GM12878 (cell line): ENCODE measurements at regions not wholly inside any gene's neighbourhood (a gene's known extent, or its start where the extent isn't known, plus 50 kb on each side); places are given as distances from the start of the nearest gene placed in this dataset.
"Not testable (repeated sequence)": the region's sequence is repeated elsewhere in the genome, so short reads cannot be mapped to it uniquely, and the experiment has no call there.

Experiments used
- ATAC-seq: fragments of 200-7000 bp; cut with Tn5 transposase; 3 replicates; pipeline ENCODE4 v1.9.1; 2020; ENCODE audit warnings: mild to moderate bottlenecking, moderate library complexity
- BruUV-seq: library from RNA; stranded (reverse); fragments of 400-500 nt; replicated peaks from 2 replicates; lab custom pipeline; 2021; lab: Mats Ljungman, UMichigan
- CTCF ChIA-PET: fragments of 300-600 bp; sonication (Branson Sonifier 250); formaldehyde crosslinking; extraction: SDS; loops from one replicate; lab custom pipeline; 2021; ENCODE audit warnings: inconsistent platforms; lab: Yijun Ruan, JAX
- POLR2A ChIA-PET: fragments of 350-600 bp; formaldehyde crosslinking; extraction: SDS; loops from one replicate; lab custom pipeline; 2021; ENCODE audit warnings: inconsistent platforms; lab: Charles Lee
- RAD21 ChIA-PET: fragments of 300-600 bp; sonication (Branson Sonifier 250); formaldehyde crosslinking; loops from one replicate; lab custom pipeline; 2023; ENCODE audit warnings: antibody characterized with exemption; ENCODE audit not compliant: unreplicated experiment; lab: Charles Lee
- SMC1A ChIA-PET: fragments of 300-600 bp; sonication (Branson Sonifier 250); formaldehyde crosslinking; loops from one replicate; lab custom pipeline; 2023; ENCODE audit not compliant: unreplicated experiment, uncharacterized antibody; lab: Charles Lee
- DNase-seq: peaks from one replicate; pipeline ENCODE4 v3.0.0-alpha.2; 2011; ENCODE audit warnings: low read depth, low spot score
- FAIRE-seq: peaks from 3 replicates; lab custom pipeline; 2011; peaks lifted over from hg19 to GRCh38; lab: Jason Lieb, UNC
- H2AFZ ChIP-seq: 2 replicates; pipeline ENCODE4 v1.6.0; 2011; ENCODE audit warnings: low read depth, low read length, control low read depth; ENCODE audit not compliant: control insufficient read depth
- H3K27ac ChIP-seq: 2 replicates; pipeline ENCODE4 v1.5.1; 2011; ENCODE audit warnings: control low read depth; ENCODE audit not compliant: control insufficient read depth, insufficient read depth
- H3K27me3 ChIP-seq, 2 experiments: replicated peaks in 1 of 2; 2 replicates each; pipeline versions ENCODE4 v1.6.0 to v1.6.1; 2011; ENCODE audit warnings: low read length in 1 of 2; ENCODE audit not compliant: control insufficient read depth in 2 of 2, insufficient read depth in 2 of 2
- H3K36me3 ChIP-seq, 2 experiments: 2 replicates each; pipeline ENCODE4 v1.5.1; 2011; ENCODE audit warnings: low read length in 1 of 2; ENCODE audit not compliant: control insufficient read depth in 2 of 2, insufficient read depth in 2 of 2
- H3K4me1 ChIP-seq: 2 replicates; pipeline ENCODE4 v1.6.1; 2011; ENCODE audit warnings: mild to moderate bottlenecking, low read length, moderate library complexity, mixed read lengths; ENCODE audit not compliant: control insufficient read depth, insufficient read depth
- H3K4me2 ChIP-seq: 2 replicates; pipeline ENCODE4 v1.6.0; 2011; ENCODE audit warnings: control low read depth; ENCODE audit not compliant: control insufficient read depth, insufficient read depth
- H3K4me3 ChIP-seq: fragments of 200-600 bp; sonication (generic); 2 replicates; pipeline ENCODE4 v1.5.1; 2016
- H3K79me2 ChIP-seq: 2 replicates; pipeline ENCODE4 v1.6.0; 2011; ENCODE audit warnings: low read length; ENCODE audit not compliant: control insufficient read depth, insufficient read depth
- H3K9ac ChIP-seq: 2 replicates; pipeline ENCODE4 v1.8.0; 2011; ENCODE audit warnings: low read length, control low read depth, mixed read lengths; ENCODE audit not compliant: control insufficient read depth, insufficient read depth
- H3K9me3 ChIP-seq: replicated peaks from 3 replicates; pipeline ENCODE4 v1.5.1; 2011; ENCODE audit warnings: mild to moderate bottlenecking, low read length; ENCODE audit not compliant: control insufficient read depth, insufficient read depth
- H4K20me1 ChIP-seq: 2 replicates; pipeline ENCODE4 v1.6.0; 2011; ENCODE audit not compliant: control insufficient read depth, insufficient read depth
- WGBS: methylation state at CpG from one replicate; pipeline ENCODE4 v1.1.6; 2016; ENCODE audit warnings: low lambda C conversion rate; ENCODE audit not compliant: insufficient replicate concordance, insufficient coverage; ENCODE audit errors: missing lambda C conversion rate; 5-methylcytosine and 5-hydroxymethylcytosine counted together
- in situ Hi-C: fragments of 300-500 bp; cut with MboI; formaldehyde crosslinking; loops from 9 replicates; pipeline ENCODE4 v1.14.3; 2018; ENCODE audit warnings: mixed read lengths
- intact Hi-C: fragments of 100-400 bp; cut with micrococcal nuclease; formaldehyde crosslinking; loops from one replicate; pipeline ENCODE4 v1.14.2; 2022; ENCODE audit not compliant: unreplicated experiment

DNA sequence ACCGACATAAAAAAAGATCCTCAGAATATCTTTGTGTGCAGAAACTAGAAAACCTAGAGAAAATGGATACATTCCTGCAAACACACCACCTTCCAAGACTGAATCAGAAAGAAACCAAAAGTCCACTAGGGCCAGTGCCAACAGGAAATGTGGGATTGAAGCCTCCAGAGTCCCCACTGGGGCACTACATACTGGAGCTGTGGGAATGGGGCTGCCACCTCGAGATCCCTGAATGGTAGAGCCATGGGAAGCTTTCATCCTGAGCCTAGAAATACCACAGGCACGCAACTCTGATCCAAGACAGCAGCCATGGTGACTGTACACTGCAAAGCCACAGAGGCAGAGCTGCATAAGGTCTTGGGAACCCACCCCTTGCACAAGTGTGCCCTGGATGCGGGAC, 111.6 kb upstream of the TPTE start:
- RAD21 ChIA-PET = not testable (repeated sequence)

DNA sequence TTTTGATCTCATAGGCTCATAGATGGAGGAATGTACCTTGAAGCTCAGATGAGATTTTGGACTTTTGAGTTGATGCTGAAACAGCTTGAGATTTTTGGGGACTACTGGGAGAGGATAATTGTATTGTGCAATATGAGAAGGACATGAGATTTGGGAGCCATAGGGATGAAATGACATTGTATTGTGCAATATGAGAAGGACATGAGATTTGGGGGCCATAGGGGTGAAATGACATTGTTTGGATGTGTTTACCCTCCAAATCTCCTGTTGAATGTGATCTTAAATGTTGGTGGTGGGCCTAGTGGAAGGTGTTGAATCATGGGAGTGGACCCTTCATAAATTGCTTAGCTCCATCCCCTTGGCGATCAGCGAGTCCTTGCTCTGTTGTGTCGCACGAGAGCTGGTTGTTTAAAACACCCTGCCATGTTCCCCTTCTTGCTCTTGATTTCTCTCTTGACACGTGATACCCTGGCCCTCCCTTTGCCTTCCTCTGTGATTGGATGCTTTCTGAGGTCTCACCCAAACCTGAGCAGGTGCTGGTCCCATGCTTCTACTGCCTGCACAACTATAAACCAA, 110.9 kb upstream of the TPTE start:
- H2AFZ ChIP-seq, H4K20me1 ChIP-seq, FAIRE-seq, ATAC-seq, SMC1A ChIA-PET, H3K27me3 ChIP-seq, H3K4me2 ChIP-seq, H3K4me1 ChIP-seq, H3K79me2 ChIP-seq, CTCF ChIA-PET, H3K9ac ChIP-seq, BruUV-seq, in situ Hi-C loops, H3K36me3 ChIP-seq, H3K9me3 ChIP-seq, RAD21 ChIA-PET, intact Hi-C loops, DNase-seq, POLR2A ChIA-PET, H3K27ac ChIP-seq, H3K4me3 ChIP-seq: not testable (repeated sequence)
- WGBS = 31% methylated on average over 5 of the region's 5 CpGs

More for the DNA sequence above, 111.6 kb upstream of the TPTE start:
- CTCF ChIA-PET, BruUV-seq, H3K36me3 ChIP-seq, POLR2A ChIA-PET, FAIRE-seq, SMC1A ChIA-PET, intact Hi-C loops, H3K4me3 ChIP-seq, H3K27me3 ChIP-seq, H3K4me1 ChIP-seq, H3K9me3 ChIP-seq, H3K9ac ChIP-seq, in situ Hi-C loops, H4K20me1 ChIP-seq, ATAC-seq, H2AFZ ChIP-seq, H3K27ac ChIP-seq, H3K4me2 ChIP-seq, H3K79me2 ChIP-seq, DNase-seq: not testable (repeated sequence)
- 35% methylated on average over 4 of the region's 4 CpGs for WGBS

DNA sequence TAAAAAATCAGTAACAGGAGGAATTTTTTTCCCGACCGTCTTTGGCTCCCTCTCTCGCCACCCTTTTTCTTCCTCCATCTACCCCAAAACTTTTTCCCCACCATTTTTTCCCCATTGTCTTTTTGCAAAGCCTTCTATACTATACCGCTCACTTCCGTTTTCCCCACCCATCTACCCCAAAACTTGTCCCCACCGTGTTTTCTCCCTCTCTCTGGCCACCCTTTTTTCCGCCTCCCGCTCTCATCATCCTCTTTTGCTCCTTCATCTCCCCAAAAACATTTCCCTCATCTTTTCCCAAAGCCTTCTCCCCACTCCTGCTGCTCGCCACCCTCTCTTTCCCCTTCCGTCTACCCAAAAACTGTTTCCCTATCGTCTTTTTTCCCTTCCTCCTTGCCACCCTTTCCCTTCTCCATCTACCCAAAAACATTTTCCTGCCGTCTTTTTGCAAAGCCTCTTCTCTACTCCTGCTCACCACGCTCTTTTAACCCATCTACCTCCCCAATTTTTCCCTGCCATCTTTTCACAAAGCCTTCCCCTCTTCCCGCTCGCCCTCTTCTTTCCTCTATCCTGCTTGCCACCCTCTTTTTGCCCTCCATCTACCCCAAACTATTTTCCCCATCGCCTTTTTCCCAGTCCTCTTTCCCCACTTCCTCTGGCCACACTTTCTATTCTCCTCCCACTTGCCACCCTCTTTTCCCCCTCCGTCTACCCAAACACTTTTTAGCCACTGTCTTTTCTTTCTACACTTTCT, 109.4 kb upstream of the TPTE start:
- H3K79me2 ChIP-seq, CTCF ChIA-PET, H3K27ac ChIP-seq, H3K36me3 ChIP-seq, POLR2A ChIA-PET, H4K20me1 ChIP-seq, FAIRE-seq, in situ Hi-C loops, H3K9ac ChIP-seq, H3K4me3 ChIP-seq, H2AFZ ChIP-seq, RAD21 ChIA-PET, ATAC-seq, DNase-seq, BruUV-seq, H3K4me2 ChIP-seq, H3K27me3 ChIP-seq, H3K4me1 ChIP-seq, SMC1A ChIA-PET, H3K9me3 ChIP-seq, intact Hi-C loops: not testable (repeated sequence)
- WGBS = 46% methylated on average over 17 of the region's 17 CpGs

DNA sequence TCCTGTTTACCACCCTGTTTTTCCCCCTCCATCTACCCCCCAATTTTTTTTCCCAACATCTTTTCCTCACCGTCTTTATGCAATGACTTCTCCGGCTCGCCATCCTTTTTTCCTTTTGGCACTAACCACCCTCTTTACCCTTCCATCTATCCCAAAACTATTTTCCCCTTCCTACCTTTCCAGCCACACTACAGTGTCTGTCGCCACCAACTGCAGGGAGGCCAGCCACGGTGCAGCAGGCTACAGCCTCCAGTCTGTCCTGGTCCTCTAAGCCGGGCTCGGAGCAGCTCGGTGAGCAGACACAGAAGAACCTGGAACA, 108.5 kb upstream of the TPTE start:
- H3K27ac ChIP-seq, in situ Hi-C loops, CTCF ChIA-PET, H2AFZ ChIP-seq, POLR2A ChIA-PET, H3K4me1 ChIP-seq, DNase-seq, H3K27me3 ChIP-seq, ATAC-seq, H3K79me2 ChIP-seq, H3K9ac ChIP-seq, intact Hi-C loops, FAIRE-seq, BruUV-seq, H3K4me3 ChIP-seq, H3K4me2 ChIP-seq, H3K36me3 ChIP-seq, H3K9me3 ChIP-seq, SMC1A ChIA-PET, H4K20me1 ChIP-seq, RAD21 ChIA-PET: not testable (repeated sequence)
- WGBS = 47% methylated on average over 8 of the region's 8 CpGs
